Activated CD4-positive, alpha-beta T cell treated with anti-CD3 and anti-CD28 coated beads, Interleukin-2, amount 50 U/mL, for 48 hours (primary cell): ENCODE measurements at regions not wholly inside any gene's neighbourhood (a gene's known extent, or its start where the extent isn't known, plus 50 kb on each side); places are given as distances from the start of the nearest gene placed in this dataset.
"Not testable (repeated sequence)": the region's sequence is repeated elsewhere in the genome, so short reads cannot be mapped to it uniquely, and the experiment has no call there.

Source experiments
- DNase-seq, 2 experiments: peaks; one replicate each; pipeline ENCODE4 v3.0.0-alpha.2; 2020

- DNase-seq = no peak
These were observed 703.9 kb upstream of the ANO3 start for GRCh38 chr11:25628030-25628429.

DNA sequence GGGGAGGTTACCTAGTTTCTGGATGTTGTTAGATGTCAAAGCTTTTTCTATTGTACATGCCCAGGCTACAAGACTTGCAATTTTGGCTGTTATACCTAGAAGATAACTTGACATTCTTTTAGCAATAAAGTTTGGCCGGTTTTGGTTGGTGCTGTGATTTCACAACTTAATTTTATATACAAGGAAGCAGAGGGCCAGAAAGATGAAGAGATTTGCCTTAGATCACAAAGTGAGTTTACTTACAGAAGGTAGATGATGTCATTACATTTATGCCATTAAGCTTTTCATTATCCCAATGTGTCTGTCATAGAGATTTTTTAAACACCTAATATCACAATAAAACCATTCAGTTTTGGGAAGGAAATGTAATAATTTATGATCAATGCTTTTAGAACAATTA, 698.7 kb upstream of the ANO3 start:
- DNase-seq = no peak

- DNase-seq = not testable (repeated sequence)
These were observed 682.7 kb upstream of the ANO3 start for GRCh38 chr11:25649220-25649619.

- DNase-seq = no peak
These were observed 681.6 kb upstream of the ANO3 start for GRCh38 chr11:25650319-25650718.

- DNase-seq = no peak
These were observed 676.3 kb upstream of the ANO3 start for GRCh38 chr11:25655636-25656035.

GRCh38 chr11:25658916-25659315, 673.0 kb upstream of the ANO3 start:
- no peak for DNase-seq

- no peak for DNase-seq
These were observed 672.2 kb upstream of the ANO3 start for GRCh38 chr11:25659706-25660105.

DNA sequence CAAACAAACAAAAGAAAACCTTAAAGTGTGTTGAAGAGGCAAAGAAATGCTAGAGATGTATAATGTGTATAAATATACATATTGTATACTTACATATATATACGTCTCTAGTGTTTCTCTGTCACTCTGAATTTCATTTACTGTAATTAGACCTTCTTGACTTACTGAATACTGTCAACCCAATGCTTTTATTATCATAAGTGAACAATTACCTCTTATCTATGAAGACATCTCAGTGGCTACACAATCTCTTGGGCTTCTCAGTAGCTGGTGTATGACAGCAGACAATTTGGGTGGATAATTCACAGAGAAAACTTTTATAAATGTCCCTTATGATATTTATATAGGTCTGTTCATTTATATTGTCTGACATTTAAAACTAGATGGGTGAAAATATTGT, 664.1 kb upstream of the ANO3 start:
- DNase-seq = no peak

DNA sequence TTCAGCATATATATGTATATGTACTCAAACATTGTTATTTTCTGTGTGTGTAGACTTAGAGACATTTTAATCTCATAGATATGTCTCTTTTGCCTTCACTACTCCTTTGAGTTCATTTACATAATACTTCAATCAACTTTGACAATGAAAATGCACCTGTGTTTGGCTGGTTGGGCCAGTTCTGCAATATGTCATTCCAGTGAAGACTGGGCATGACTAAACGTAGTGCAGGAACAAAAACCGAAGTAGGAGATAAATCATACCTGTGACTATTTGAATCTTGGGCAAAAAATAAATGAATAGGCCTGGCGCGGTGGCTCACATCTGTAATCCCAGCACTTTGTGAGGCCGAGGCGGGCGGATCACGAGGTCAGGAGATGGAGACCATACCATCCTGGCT, 640.0 kb upstream of the ANO3 start:
- DNase-seq = no peak

DNA sequence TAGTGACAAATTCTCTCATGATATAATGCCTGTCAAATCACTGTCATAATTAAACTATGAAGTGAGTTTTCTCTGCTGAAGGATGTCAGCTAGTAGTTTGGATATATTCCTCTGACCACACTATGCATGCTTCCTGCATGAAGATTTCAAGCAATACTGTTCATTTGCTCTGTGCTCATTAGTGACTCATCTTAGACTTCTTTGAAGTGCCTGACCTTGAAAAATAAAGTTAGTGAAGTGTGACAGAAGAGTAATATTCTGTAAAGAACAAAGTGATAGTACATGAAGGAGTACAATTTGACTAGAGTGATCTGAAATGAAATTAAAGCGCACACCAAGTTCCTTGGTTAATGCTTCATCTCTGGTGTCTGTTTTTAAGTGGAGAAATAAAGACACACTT, 629.5 kb upstream of the ANO3 start:
- no peak for DNase-seq

DNA sequence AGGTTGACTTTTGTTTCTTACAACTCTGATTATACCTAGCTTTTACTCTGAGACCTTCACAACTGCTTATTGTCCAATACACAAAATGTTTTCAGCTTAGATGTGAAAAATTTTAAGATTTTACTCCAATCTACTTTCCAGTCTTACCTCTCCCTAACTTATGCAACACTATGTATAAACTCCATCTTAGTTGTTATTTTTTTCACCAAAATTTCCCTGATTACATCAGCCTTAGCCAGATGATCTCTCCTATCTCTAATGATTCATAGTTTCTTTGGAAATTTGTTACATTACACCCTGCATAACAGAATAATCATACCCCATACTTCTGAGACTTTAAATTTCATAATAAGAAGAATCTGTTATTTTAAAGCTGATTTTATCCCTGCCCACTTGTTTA, 621.0 kb upstream of the ANO3 start:
- no peak for DNase-seq

GRCh38 chr11:25727944-25728343, 604.0 kb upstream of the ANO3 start:
- no peak for DNase-seq

GRCh38 chr11:25730230-25730629, 601.7 kb upstream of the ANO3 start:
- no peak for DNase-seq

DNA sequence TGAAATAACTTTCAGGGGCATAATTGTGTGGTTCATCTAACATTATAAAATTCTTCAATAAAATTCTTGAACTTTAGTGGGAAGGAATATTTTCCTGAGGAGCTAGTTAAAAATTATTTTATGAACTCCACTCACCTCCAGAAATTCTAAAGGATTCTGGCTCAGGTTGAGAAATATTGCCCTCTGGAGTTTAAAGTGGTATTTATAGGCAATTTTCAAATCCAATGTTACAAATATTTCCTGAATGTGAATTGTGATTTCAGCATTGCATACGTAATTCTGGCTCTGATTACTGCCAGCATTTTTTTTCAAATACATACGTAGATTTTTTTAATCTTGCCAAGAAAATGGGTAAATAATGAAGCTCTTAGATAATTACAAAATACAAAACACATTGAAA, 598.2 kb upstream of the ANO3 start:
- no peak for DNase-seq

DNA sequence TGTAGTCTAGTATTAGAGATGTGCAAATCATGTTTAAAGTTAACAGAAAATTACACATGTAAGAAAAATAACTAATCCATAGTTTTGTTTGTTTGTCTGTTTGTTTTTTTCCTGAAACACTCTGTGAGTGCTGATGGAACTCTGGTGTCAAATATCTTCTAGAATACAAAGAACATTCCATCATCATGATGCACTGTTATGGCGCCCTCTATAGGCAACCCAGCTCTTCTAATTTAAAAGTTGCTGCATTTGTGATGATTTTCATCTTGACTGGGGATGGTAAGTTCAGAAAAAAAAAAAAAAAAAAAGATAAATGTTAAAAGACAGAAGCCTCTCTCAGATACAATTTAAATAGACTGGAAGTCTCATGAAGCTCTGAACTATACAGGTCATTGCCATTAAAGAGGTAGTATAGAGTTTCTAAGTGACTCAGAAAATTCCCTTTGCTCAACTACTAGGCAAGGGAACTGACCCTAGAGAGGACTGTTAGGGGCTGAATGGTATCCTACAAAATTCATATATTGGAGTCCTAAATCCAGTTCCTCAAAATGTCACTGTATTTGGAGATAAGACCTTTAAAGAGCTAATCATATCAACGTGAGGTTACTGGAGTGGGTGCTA, 597.2 kb upstream of the ANO3 start:
- DNase-seq = no peak

GRCh38 chr11:25737071-25737675, 594.8 kb upstream of the ANO3 start:
- DNase-seq = no peak

DNA sequence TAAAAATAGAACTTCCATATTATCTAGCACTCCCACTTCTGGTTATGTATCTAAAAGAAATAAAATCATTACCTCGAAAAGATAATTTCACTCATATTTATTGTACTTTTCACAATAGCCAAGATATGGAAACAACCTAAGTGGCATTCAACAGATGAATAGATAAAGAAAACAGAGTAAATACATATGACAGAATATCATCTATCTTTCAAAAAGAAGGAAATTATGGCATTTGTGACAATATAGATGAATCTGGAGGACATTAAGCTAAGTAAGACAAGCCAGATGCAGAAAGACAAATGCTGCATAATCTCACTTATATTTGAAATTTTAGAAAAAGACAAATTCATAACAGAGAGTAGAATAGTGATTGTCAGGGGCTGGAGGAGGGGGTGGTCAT, 590.0 kb upstream of the ANO3 start:
- no peak for DNase-seq

DNA sequence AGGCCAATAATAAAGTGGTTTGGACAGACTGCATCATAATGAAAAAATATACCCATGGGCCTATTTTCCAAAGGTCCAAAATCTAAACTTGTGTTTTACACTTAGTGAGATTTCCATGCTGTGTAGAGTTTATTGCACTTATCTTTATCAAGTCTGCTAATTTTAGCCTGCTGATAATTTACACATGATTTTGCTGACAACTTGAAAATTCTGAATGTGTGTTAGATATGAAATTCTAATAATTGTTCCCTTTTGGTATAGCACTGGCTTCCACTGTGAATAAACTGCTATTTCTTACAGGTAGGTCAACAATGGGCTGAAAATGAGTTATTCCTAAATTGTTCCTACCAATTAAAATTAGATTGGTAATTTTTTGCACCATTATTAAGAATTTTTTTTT, 589.1 kb upstream of the ANO3 start:
- DNase-seq = no peak

DNA sequence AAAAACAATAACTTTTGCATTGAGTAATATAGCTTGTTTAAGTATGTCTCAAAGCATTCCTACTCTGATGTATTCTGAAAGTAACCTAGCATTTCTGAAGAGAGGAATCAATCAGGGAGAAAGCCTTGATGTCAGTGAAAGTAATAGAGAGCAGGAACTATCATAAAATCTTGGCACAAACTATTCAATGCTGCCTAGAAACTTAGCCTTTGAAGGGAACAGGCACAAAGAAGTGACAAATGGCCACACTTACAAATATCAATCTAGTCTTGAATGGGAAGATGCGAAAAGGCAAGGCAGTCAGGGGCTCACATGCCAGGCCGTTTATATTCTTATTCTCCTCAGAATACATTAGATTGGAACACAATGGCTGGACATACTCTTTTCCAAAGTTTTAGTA, 576.5 kb upstream of the ANO3 start:
- DNase-seq = no peak

GRCh38 chr11:25755918-25756584, 575.9 kb upstream of the ANO3 start:
- DNase-seq = no peak

DNA sequence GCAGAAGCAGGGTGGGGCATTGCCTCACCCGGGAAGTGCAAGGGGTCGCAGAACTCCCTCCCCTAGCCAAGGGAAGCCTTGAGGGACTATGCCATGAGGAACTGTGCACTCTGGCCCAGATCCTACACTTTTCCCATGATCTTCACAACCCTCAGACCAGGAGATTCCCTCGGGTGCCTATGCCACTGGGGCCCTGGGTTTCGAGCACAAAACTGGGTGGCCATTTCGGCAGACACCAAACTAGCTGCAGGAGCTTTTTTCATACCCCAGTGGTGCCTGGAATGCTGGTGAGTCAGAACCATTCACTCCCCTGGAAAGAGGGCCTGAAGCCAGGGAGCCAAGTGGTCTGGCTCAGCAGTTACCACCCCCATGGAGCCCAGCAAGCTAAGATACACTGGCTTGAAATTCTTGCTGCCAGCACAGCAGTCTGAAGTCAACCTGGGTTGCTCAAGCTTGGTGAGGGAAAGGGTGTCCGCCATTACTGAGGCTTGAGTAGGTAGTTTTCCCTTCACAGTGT, 573.7 kb upstream of the ANO3 start:
- DNase-seq = no peak

GRCh38 chr11:25766332-25767015, 565.5 kb upstream of the ANO3 start:
- no peak for DNase-seq

- DNase-seq = no peak
These were observed 562.6 kb upstream of the ANO3 start for GRCh38 chr11:25769287-25769686.

- DNase-seq = no peak
These were observed 560.3 kb upstream of the ANO3 start for GRCh38 chr11:25771605-25772004.
